ENCODE measurements at regions not wholly inside any gene's neighbourhood (a gene's known extent, or its start where the extent isn't known, plus 50 kb on each side); places are given as distances from the start of the nearest gene placed in this dataset.

GRCh38 chr2:117519721-117520120 is 294.8 kb upstream of the DDX18 start:
- Mint-ChIP-seq H3K27ac (no peak overlapping the region), H3K36me3 (no peaks in the 10 kb centered on the region), H3K9me3 (no peaks in the 10 kb centered on the region)

GRCh38 chr2:117523267-117523666 is 291.2 kb upstream of the DDX18 start:
- H3K9me3 Mint-ChIP-seq, result peaks cover 0 to 3% of the 10 kb centered on the region in 2 donors
- no peak overlapping the region for H3K27ac Mint-ChIP-seq
- no peak for DNase-seq (ENCODE audit: low spot score in 2 of 2)
- no peak for ATAC-seq
- no peaks in the 10 kb centered on the region for H3K36me3 Mint-ChIP-seq

More at GRCh38 chr2:117519721-117520120, 294.8 kb upstream of the DDX18 start:
- no peak for ATAC-seq
- no peak for DNase-seq (ENCODE audit: low spot score in 2 of 2)

DNA sequence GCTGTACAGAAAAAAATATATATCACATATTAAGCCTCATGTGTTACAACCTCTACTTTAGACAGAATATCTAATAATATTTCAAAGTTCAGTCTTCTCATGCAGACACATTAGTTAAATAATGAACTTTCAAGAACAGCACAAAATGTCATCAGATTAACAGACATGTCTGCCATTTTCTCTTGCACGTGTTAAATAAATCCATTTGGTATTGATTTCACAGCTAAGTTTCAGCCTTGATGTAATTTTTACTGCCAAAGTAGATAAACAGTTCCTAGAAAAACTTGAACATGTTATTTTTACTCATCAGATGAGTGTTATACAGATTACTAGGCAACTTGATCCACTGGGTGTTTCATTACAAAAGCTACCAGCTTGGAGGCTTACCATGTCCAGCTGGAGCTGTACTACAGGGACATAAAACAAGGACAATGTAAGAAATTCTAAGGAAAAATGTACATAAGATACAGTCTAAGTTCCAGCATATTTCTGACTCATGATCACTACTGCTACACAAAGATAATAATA is 290.7 kb upstream of the DDX18 start:
- Mint-ChIP-seq H3K36me3 (no peaks in the 10 kb centered on the region), H3K27ac (no peak overlapping the region), H3K9me3 (peaks cover 0 to 3% of the 10 kb centered on the region in 2 donors)
- ATAC-seq (no peak), DNase-seq (ENCODE audit: low spot score in 2 of 2) (no peak)

DNA sequence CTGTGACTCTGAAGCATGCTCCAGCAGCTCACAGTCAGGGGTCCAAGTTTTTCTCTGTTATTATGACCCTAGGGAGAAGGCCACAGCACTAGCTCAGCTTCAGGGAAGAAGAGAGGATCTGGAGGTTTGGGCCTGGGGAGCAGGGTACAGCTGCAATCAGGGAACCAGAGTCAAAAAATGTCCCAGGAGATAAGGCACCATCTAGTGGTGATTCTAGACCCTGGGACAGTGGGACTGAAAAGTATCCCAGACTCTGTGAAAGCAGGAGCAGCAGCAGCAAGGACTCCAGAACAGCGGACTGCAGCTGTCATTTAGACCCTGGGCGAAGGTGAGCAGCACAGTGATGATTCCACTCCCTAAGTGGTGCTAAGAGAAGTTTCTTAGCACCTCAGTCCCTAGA is 278.4 kb upstream of the DDX18 start:
- no peak for ATAC-seq
- Mint-ChIP-seq H3K9me3 (peaks cover 5% of the 10 kb centered on the region in 2 donors), H3K36me3 (no peaks in the 10 kb centered on the region), H3K27ac (no peak overlapping the region)
- no peak for DNase-seq (ENCODE audit: low spot score in 2 of 2)

DNA sequence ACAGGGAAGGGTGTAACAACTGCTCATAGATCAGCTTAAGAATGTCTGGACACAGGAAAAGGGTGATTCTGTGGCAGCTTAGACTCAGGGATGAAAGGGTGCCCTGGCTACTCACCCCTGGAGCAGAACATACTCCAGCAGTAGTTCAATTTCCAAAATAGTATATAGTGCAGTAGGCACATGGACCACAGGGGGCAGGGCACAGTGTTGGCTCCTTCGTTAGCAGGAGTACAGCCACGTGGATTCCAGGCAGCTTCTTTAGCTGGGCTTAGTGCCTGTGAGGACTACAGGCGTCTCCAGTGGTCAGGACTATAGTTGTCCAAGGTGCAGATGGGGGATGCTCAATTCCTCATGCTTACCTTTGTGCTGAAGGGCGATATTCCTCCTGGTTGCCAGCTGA is 277.5 kb upstream of the DDX18 start:
- ATAC-seq (no peak), DNase-seq (ENCODE audit: low spot score in 2 of 2) (no peak)
- Mint-ChIP-seq H3K27ac (no peak overlapping the region), H3K36me3 (no peaks in the 10 kb centered on the region), H3K9me3 (peaks cover 4 to 5% of the 10 kb centered on the region in 2 donors)

DNA sequence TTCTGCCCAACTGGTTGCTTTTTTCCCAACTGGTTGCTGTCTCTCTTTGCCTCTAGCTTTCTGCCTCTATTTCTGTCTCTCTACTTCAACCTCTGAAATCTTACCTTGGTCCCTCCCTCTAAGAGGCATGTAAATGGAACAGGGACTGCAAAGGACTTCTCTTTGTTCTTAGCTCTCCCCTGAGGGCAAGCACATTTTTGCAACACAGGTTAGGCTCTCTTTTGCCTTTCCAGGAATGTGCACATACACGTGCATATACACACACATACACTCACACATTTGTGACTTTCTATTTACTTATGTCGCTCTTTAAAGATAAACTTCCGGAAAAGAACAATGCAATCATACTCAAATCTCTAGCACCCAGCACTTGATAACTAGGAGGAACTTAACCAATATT is 262.6 kb upstream of the DDX18 start:
- ATAC-seq, result no peak
- DNase-seq (ENCODE audit: low spot score in 2 of 2), result no peak
- Mint-ChIP-seq H3K9me3 (peaks cover 0 to 10% of the 10 kb centered on the region in 2 donors), H3K27ac (no peak overlapping the region), H3K36me3 (no peaks in the 10 kb centered on the region)

- H3K36me3 Mint-ChIP-seq, result no peaks in the 10 kb centered on the region
- ATAC-seq (no peak), DNase-seq (ENCODE audit: low spot score in 2 of 2) (no peak)
- no peak overlapping the region for H3K27ac Mint-ChIP-seq
- peaks cover 5 to 15% of the 10 kb centered on the region in 2 donors for H3K9me3 Mint-ChIP-seq
These were observed 261.0 kb upstream of the DDX18 start for GRCh38 chr2:117553448-117553847.

- DNase-seq (ENCODE audit: low spot score in 2 of 2) (no peak), ATAC-seq (no peak)
- no peaks in the 10 kb centered on the region for H3K36me3 Mint-ChIP-seq
- peaks cover 5 to 9% of the 10 kb centered on the region in 2 donors for H3K9me3 Mint-ChIP-seq
- no peak overlapping the region for H3K27ac Mint-ChIP-seq
These were observed 258.5 kb upstream of the DDX18 start for GRCh38 chr2:117555965-117556364.

DNA sequence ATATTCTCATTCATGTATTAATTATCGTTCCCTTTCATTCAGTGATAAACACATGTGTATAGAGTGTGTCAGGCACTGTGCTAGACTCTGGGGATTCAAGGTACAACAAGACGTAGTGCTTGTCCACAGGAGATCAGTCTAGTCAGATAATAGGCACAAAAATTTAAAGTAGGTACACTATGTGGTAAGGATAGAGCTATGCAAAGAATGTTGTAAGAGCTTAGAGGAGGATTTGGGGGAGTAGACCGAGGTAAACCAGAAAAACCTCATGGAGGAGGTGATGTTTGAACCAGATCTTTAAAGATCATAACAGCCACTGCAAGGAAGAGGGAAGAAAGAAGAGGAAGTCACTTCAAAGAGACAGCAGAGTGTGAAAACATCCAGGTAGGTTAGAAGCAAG is 256.9 kb upstream of the DDX18 start:
- Mint-ChIP-seq H3K36me3 (no peaks in the 10 kb centered on the region), H3K9me3 (peaks cover 5% of the 10 kb centered on the region in 2 donors), H3K27ac (peak overlapping the region in 1 of 2 donors; percentile 12)
- ATAC-seq, result no peak
- no peak for DNase-seq (ENCODE audit: low spot score in 2 of 2)

DNA sequence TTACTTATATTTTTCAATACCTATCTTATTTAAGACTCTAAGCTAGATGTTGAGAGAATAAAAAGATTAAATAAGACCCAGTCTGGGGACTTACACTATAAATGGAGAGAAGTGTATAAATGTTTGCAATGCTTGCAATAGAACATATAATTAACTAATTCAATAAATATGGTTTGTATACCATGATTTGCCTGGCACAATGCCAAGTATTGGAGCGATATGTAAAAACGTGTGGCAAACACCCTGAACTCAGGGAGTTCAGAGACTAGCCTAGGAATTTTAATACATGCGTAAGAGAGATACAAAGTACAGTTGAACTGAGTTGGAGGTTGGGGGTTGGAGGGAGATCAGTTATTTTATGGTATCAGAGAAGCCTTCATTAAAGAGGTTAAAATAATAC is 251.8 kb upstream of the DDX18 start:
- H3K9me3 Mint-ChIP-seq, result peaks cover 9 to 18% of the 10 kb centered on the region in 2 donors
- ATAC-seq, result no peak

GRCh38 chr2:117571590-117572349 is 242.7 kb upstream of the DDX18 start:
- no peak for ATAC-seq
- Mint-ChIP-seq H3K27ac (no peak overlapping the region), H3K9me3 (peaks cover 20 to 28% of the 10 kb centered on the region in 2 donors), H3K36me3 (peaks cover 0 to 12% of the 10 kb centered on the region in 2 donors)
- no peak for DNase-seq (ENCODE audit: low spot score in 2 of 2)

More for the DNA sequence above, 251.8 kb upstream of the DDX18 start:
- DNase-seq (ENCODE audit: low spot score in 2 of 2), result no peak
- no peaks in the 10 kb centered on the region for H3K36me3 Mint-ChIP-seq
- H3K27ac Mint-ChIP-seq, result no peak overlapping the region

GRCh38 chr2:117587310-117587709 is 227.2 kb upstream of the DDX18 start:
- ATAC-seq (no peak), DNase-seq (ENCODE audit: low spot score in 2 of 2) (no peak)
- peaks cover 15 to 21% of the 10 kb centered on the region in 2 donors for H3K9me3 Mint-ChIP-seq
- no peak overlapping the region for H3K27ac Mint-ChIP-seq
- H3K36me3 Mint-ChIP-seq, result no peaks in the 10 kb centered on the region

- no peak for DNase-seq (ENCODE audit: low spot score in 2 of 2)
- Mint-ChIP-seq H3K9me3 (peaks cover 12 to 22% of the 10 kb centered on the region in 2 donors), H3K36me3 (no peaks in the 10 kb centered on the region), H3K27ac (no peak overlapping the region)
- ATAC-seq, result no peak
These were observed 211.4 kb upstream of the DDX18 start for GRCh38 chr2:117603060-117603459.

GRCh38 chr2:117603567-117603966 is 210.9 kb upstream of the DDX18 start:
- DNase-seq (ENCODE audit: low spot score in 2 of 2) (no peak), ATAC-seq (no peak)
- Mint-ChIP-seq H3K9me3 (peaks cover 7 to 18% of the 10 kb centered on the region in 2 donors), H3K27ac (no peak overlapping the region), H3K36me3 (no peaks in the 10 kb centered on the region)

GRCh38 chr2:117607202-117607601 is 207.3 kb upstream of the DDX18 start:
- DNase-seq (ENCODE audit: low spot score in 2 of 2) (no peak), ATAC-seq (no peak)
- H3K27ac Mint-ChIP-seq, result no peak overlapping the region
- no peaks in the 10 kb centered on the region for H3K36me3 Mint-ChIP-seq
- H3K9me3 Mint-ChIP-seq, result peaks cover 0 to 8% of the 10 kb centered on the region in 2 donors

DNA sequence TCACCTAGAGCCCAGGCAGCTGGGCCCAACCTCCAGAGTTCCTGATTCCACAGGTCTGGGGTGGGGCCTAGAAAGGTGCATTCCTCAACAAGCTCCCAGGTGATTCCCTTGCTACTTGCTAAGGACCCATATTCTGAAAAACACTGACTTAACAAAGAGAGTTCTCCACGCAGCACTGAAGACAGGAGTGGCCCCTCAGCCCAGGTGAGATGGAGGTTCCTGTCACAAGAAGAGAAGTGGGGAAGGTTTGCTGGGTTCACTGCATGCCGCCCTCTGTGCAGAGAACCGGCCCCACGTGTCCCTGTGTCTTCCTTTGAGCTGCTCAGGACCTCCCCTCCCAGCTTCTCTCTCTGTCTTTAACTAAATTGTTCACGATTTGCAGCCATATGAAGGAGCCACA is 201.4 kb upstream of the DDX18 start:
- H3K27ac Mint-ChIP-seq, result no peak overlapping the region
- H3K36me3 Mint-ChIP-seq, result no peaks in the 10 kb centered on the region
- DNase-seq (ENCODE audit: low spot score in 2 of 2), result no peak
- H3K9me3 Mint-ChIP-seq, result peaks cover 0 to 3% of the 10 kb centered on the region in 2 donors
- ATAC-seq, result no peak

- Mint-ChIP-seq H3K36me3 (no peaks in the 10 kb centered on the region), H3K27ac (no peak overlapping the region), H3K9me3 (peaks cover 0 to 3% of the 10 kb centered on the region in 2 donors)
- DNase-seq (ENCODE audit: low spot score in 2 of 2) (no peak), ATAC-seq (no peak)
These were observed 200.2 kb upstream of the DDX18 start for GRCh38 chr2:117614296-117614695.
